Memory B cell (primary cell): ENCODE measurements at regions not wholly inside any gene's neighbourhood (a gene's known extent, or its start where the extent isn't known, plus 50 kb on each side); places are given as distances from the start of the nearest gene placed in this dataset.

ENCODE experiments used
- ATAC-seq: fragments of 150-1000 bp; cut with Tn5 transposase; 2 replicates; pipeline ENCODE4 v1.10.0; 2021; ENCODE audit warnings: low read depth, mild to moderate bottlenecking, moderate library complexity
- DNase-seq, 2 donors: peaks; one replicate each; pipeline ENCODE4 v3.0.0; 2022; ENCODE audit warnings: low spot score in 2 of 2
- H3K27ac Mint-ChIP-seq: one replicate; pipeline ENCODE4 v1.8.0; 2022; ENCODE audit warnings: mild to moderate bottlenecking, moderate library complexity, mixed read lengths
- H3K27me3 Mint-ChIP-seq: one replicate; pipeline ENCODE4 v1.8.0; 2022; ENCODE audit warnings: mixed read lengths
- H3K36me3 Mint-ChIP-seq: one replicate; pipeline ENCODE4 v1.8.0; 2022; ENCODE audit warnings: mild to moderate bottlenecking, mixed read lengths
- H3K4me1 Mint-ChIP-seq: one replicate; pipeline ENCODE4 v1.8.0; 2022; ENCODE audit warnings: mixed read lengths
- H3K4me3 Mint-ChIP-seq: one replicate; pipeline ENCODE4 v1.8.0; 2022; ENCODE audit warnings: mild to moderate bottlenecking, moderate library complexity, mixed read lengths
- H3K9me3 Mint-ChIP-seq: one replicate; pipeline ENCODE4 v1.8.0; 2022; ENCODE audit warnings: mixed read lengths

DNA sequence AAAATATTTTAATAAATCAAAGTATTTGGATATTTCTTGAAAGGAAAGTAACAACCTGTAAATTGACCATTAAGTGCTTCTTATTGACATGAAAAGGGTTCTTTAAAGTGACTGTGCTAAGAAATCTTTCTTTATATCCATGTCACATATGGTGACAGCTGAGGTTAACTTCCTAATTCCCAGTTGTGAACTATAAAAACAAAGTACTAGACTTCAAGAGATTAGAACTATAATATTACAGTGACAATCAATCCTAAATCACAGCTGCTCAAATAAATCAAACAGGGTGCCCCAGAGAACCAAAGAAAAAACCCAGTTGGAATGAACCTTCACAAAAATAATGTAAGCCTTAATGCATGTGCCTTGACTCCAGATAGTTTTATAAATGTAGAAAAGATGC is 332.6 kb upstream of the PDE4D start:
- no peaks in the 10 kb centered on the region for H3K9me3 Mint-ChIP-seq
- no peaks in the 10 kb centered on the region for H3K4me1 Mint-ChIP-seq
- no peak for DNase-seq
- H3K36me3 Mint-ChIP-seq, result no peaks in the 10 kb centered on the region
- no peak overlapping the region for H3K4me3 Mint-ChIP-seq
- H3K27me3 Mint-ChIP-seq, result peaks cover 3% of the 10 kb centered on the region
- H3K27ac Mint-ChIP-seq, result no peak overlapping the region
- ATAC-seq, result no peak

DNA sequence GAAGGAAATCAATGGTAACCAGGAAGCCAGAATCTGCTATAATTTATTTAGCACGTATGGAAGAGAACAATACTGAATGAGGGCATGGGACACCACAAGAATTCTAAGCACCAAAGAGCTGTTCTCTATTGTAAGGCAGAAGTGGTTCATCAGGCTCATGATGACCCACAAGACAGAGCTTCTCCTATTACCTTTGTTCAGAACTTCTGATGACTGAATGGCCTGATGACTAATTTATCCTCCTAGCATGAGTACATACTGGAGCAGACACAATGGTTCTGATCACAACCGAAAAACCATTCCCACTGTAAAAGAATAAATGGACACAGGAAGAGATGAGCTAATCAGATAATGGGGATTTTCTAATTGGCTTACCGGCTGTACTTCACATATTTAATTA is 329.8 kb upstream of the PDE4D start:
- DNase-seq, result no peak
- no peaks in the 10 kb centered on the region for H3K4me1 Mint-ChIP-seq
- H3K4me3 Mint-ChIP-seq, result no peak overlapping the region
- H3K27ac Mint-ChIP-seq, result no peak overlapping the region
- no peaks in the 10 kb centered on the region for H3K36me3 Mint-ChIP-seq
- peaks cover 3% of the 10 kb centered on the region for H3K27me3 Mint-ChIP-seq
- no peaks in the 10 kb centered on the region for H3K9me3 Mint-ChIP-seq
- ATAC-seq, result no peak

DNA sequence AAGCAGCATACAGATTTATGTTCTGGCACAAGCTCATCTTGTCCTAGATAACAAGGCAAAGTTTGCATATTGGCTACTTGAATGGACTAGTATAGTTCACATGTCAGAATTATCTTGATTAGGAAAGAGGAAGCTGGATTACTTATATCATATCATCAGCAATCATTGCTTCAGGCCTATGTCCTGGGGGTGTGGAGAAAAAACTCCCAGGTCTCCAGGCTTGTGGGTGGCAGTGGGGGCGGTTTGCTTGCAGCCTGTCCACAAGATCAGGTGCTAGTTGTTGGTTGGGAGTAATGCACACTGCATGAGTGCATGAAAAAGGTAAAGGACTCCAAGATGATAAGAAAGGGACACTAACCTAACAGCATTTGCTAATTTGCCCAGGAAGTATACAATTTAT is 326.4 kb upstream of the PDE4D start:
- H3K4me1 Mint-ChIP-seq, result no peaks in the 10 kb centered on the region
- no peaks in the 10 kb centered on the region for H3K36me3 Mint-ChIP-seq
- DNase-seq (no peak), ATAC-seq (no peak)
- no peaks in the 10 kb centered on the region for H3K27me3 Mint-ChIP-seq
- no peak overlapping the region for H3K4me3 Mint-ChIP-seq
- no peak overlapping the region for H3K27ac Mint-ChIP-seq
- H3K9me3 Mint-ChIP-seq, result peaks cover 6% of the 10 kb centered on the region

DNA sequence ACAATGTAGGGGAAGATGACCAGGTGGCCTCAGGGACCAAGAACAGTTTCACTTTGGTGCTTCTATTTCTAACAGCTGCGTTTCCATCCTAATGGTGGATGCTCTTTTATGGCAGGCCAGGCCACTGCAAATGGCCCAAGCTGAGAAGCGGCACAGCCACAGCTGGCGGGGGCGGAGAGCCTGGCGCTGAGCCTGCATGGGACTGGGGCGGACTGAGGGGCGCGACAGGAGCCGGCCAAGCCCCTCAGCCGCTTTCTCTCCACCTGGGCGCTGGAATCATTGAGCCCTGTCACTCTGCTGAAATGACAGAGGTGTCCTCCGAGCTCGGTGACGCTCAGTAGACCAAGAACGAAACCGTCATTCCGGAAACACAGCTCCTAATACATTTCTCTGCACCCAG is 317.3 kb upstream of the PDE4D start:
- Mint-ChIP-seq H3K27ac (no peak overlapping the region), H3K4me1 (peaks cover 12% of the 10 kb centered on the region), H3K9me3 (no peaks in the 10 kb centered on the region), H3K36me3 (peaks cover 2% of the 10 kb centered on the region), H3K27me3 (no peaks in the 10 kb centered on the region), H3K4me3 (peak overlapping the region; percentile 44)
- ATAC-seq (no peak), DNase-seq (no peak)

DNA sequence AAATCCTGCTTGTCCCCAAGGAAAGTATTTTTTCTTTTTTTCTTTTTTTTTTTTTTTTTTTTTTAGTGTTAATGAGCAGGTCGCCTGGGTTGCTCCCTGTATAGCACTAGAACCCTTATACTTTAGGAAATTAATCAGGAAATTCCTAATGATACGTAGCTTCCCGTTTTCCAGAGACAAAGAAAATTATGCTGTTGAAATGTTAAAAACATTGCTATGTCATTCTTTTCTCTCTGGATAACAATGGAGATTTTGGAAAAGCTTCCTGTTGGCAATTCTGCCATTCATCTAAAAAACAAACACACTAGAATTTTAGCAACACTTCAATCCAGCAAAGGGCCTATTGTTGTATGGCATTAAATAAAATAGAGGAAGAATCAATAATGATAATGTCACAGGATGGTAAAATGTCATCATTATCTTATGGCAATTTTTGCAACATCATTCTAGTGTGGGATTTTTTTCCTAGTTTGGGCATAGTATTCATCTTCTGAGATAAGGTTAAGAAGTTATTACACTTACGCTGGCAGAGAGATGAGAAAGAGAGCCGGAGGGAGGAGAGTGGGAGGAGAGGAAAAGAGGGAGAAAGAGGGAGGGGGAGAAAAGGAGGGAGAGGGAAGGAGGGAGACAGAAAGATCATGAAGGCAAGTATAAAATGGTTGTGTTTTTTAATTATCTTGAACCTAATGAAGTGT is 315.8 kb upstream of the PDE4D start:
- Mint-ChIP-seq H3K36me3 (peaks cover 2% of the 10 kb centered on the region), H3K4me1 (peaks cover 12% of the 10 kb centered on the region), H3K4me3 (no peak overlapping the region), H3K27me3 (no peaks in the 10 kb centered on the region), H3K27ac (no peak overlapping the region), H3K9me3 (no peaks in the 10 kb centered on the region)
- no peak for DNase-seq
- no peak for ATAC-seq

DNA sequence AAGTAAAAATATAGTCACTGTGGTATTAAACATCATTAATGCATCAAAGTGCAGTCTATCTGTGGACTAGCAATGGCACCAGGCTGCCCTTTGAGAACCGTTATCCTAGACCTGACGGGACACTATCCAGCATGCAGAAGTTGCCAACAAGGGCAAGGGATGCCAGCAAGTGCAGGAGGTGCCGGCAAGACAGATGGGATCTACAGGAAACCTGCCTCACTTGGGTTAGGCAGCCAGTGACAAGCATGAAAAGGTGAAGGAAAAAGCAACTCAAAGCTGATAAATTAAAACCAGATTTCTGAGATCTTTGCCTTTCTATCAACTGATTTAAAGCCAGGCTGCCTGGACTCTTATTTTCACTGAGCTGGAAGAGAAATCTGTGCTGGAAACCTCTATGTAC is 315.2 kb upstream of the PDE4D start:
- Mint-ChIP-seq H3K36me3 (peaks cover 2% of the 10 kb centered on the region), H3K4me3 (no peak overlapping the region), H3K9me3 (no peaks in the 10 kb centered on the region), H3K27me3 (no peaks in the 10 kb centered on the region), H3K4me1 (peaks cover 12% of the 10 kb centered on the region), H3K27ac (no peak overlapping the region)
- ATAC-seq (no peak), DNase-seq (no peak)

- Mint-ChIP-seq H3K9me3 (no peaks in the 10 kb centered on the region), H3K4me3 (no peak overlapping the region), H3K4me1 (peaks cover 12% of the 10 kb centered on the region), H3K36me3 (no peaks in the 10 kb centered on the region), H3K27me3 (no peaks in the 10 kb centered on the region), H3K27ac (no peak overlapping the region)
- DNase-seq (peak; percentile 20 to 48), ATAC-seq (peak; percentile 100)
Measured at GRCh38 chr5:60207040-60207439, 313.5 kb upstream of the PDE4D start.

GRCh38 chr5:60206234-60206633 is 312.7 kb upstream of the PDE4D start:
- Mint-ChIP-seq H3K9me3 (no peaks in the 10 kb centered on the region), H3K4me3 (no peak overlapping the region), H3K27me3 (no peaks in the 10 kb centered on the region), H3K36me3 (no peaks in the 10 kb centered on the region), H3K27ac (no peak overlapping the region), H3K4me1 (peaks cover 12% of the 10 kb centered on the region)
- DNase-seq (no peak), ATAC-seq (no peak)

GRCh38 chr5:60205071-60205470 is 311.5 kb upstream of the PDE4D start:
- no peaks in the 10 kb centered on the region for H3K27me3 Mint-ChIP-seq
- no peak for DNase-seq
- H3K27ac Mint-ChIP-seq, result no peak overlapping the region

DNA sequence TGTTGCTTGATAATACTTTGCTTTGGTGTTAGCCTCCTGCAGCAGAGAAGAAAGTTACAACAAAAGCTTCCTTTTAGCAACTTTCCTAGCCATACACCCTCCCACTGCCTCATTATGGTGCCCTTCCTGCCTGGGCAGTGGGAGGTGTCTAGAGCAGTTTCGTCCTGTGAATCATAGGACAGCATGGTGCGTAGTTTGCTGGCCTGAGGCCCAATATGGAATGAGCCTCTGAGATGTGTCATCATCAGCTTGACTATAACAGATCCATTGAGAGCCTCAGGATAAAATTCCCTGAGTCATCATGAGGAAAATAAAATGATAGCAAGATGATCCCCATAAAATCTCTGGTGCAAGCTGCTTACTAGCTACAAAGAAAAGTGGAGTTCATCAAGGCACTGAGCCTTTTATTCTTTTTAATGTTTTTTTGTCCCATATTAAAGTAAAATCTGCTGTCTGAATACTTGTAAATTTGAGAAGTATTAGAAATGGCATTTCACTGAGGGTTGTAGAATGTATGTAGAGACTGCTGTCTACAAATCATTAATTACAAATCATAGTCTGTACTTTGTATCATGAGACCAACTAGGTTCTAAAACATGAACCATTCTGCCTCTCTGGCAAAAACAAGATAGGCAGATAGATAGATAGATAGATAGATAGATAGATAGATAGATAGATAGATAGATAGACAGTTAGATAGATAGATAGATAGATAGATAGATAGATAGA is 303.0 kb upstream of the PDE4D start:
- DNase-seq (no peak), ATAC-seq (no peak)
- Mint-ChIP-seq H3K4me3 (no peak overlapping the region), H3K27ac (no peak overlapping the region), H3K9me3 (no peaks in the 10 kb centered on the region), H3K4me1 (no peaks in the 10 kb centered on the region), H3K36me3 (no peaks in the 10 kb centered on the region), H3K27me3 (no peaks in the 10 kb centered on the region)

More at GRCh38 chr5:60205071-60205470, 311.5 kb upstream of the PDE4D start:
- Mint-ChIP-seq H3K36me3 (no peaks in the 10 kb centered on the region), H3K9me3 (no peaks in the 10 kb centered on the region), H3K4me3 (no peak overlapping the region), H3K4me1 (peaks cover 12% of the 10 kb centered on the region)
- no peak for ATAC-seq

DNA sequence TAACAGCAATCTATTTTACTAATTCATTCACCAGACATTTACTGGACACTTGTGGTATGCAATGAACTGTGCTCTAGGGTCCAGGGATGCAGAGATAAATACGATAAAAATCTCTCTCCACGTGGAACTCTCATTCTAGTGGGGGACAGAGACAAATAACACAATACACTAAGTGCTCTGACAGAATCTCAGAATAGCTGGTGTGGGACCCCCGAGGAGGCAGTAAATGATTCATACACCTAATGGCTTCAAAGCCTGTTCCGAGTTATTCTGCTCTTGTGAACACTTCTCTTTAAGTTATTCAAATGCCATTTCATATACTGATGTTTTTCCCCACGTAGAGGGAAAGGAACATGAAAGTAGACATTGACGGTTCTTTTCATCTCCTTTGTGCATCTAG is 302.0 kb upstream of the PDE4D start:
- Mint-ChIP-seq H3K4me1 (no peaks in the 10 kb centered on the region), H3K27me3 (no peaks in the 10 kb centered on the region), H3K9me3 (peaks cover 1% of the 10 kb centered on the region), H3K27ac (no peak overlapping the region), H3K36me3 (no peaks in the 10 kb centered on the region), H3K4me3 (no peak overlapping the region)
- DNase-seq (no peak), ATAC-seq (no peak)

DNA sequence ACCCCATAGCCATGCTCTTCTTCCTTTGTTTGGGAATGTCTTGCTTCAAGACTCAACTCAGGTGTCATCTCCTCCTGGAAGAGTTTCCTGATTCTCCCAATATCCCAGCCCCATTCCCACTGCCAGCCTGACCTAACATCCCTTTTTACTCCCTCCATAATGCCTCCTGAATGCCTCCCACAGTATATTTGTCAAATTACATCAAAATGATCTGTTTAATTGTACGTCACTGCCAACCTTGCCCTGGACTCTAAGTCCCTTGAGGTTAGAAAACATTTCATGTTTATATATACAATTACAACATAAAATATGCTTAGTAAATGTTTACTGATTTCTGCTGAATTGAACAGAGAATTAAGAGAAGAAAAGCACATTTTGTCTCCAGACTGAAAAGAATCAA is 301.6 kb upstream of the PDE4D start:
- Mint-ChIP-seq H3K4me3 (no peak overlapping the region), H3K4me1 (no peaks in the 10 kb centered on the region), H3K27ac (no peak overlapping the region), H3K9me3 (peaks cover 1% of the 10 kb centered on the region), H3K27me3 (no peaks in the 10 kb centered on the region), H3K36me3 (no peaks in the 10 kb centered on the region)
- DNase-seq (no peak), ATAC-seq (no peak)

- H3K4me1 Mint-ChIP-seq, result peaks cover 2% of the 10 kb centered on the region
- ATAC-seq, result no peak
- DNase-seq, result no peak
- peaks cover 2% of the 10 kb centered on the region for H3K36me3 Mint-ChIP-seq
- H3K27ac Mint-ChIP-seq, result no peak overlapping the region
- no peak overlapping the region for H3K4me3 Mint-ChIP-seq
- H3K27me3 Mint-ChIP-seq, result no peaks in the 10 kb centered on the region
- H3K9me3 Mint-ChIP-seq, result no peaks in the 10 kb centered on the region
Measured at GRCh38 chr5:60185231-60186099, 291.9 kb upstream of the PDE4D start.

- Mint-ChIP-seq H3K36me3 (peaks cover 2% of the 10 kb centered on the region), H3K4me1 (peaks cover 2% of the 10 kb centered on the region), H3K9me3 (no peaks in the 10 kb centered on the region), H3K27me3 (no peaks in the 10 kb centered on the region), H3K27ac (no peak overlapping the region), H3K4me3 (no peak overlapping the region)
- no peak for ATAC-seq
- no peak for DNase-seq
Measured at GRCh38 chr5:60184606-60185005, 291.1 kb upstream of the PDE4D start.
